Neural cell (in vitro differentiated cells): ENCODE measurements at regions not wholly inside any gene's neighbourhood (a gene's known extent, or its start where the extent isn't known, plus 50 kb on each side); places are given as distances from the start of the nearest gene placed in this dataset.

Experiments used
- H2AFZ ChIP-seq: fragments of 200-600, 300-800 bp; sonication (generic), shearing (Covaris generic); 2 replicates; pipeline ENCODE4 v1.6.0; 2014; ENCODE audit warnings: low read depth, mild to moderate bottlenecking, antibody characterized with exemption, low read length, moderate library complexity
- H3F3A ChIP-seq: fragments of 200-600 bp; shearing (Covaris generic); 2 replicates; pipeline ENCODE4 v1.6.1; 2016; ENCODE audit warnings: mild to moderate bottlenecking, moderate library complexity, mixed read lengths, antibody characterized with exemption, low read length; ENCODE audit not compliant: insufficient read depth, poor library complexity, severe bottlenecking
- H3K27ac ChIP-seq: fragments of 200-600, 300-800 bp; sonication (generic), shearing (Covaris generic); 2 replicates; pipeline ENCODE4 v1.5.1; 2014; ENCODE audit warnings: mild to moderate bottlenecking, low read length, moderate library complexity
- H3K27me3 ChIP-seq: fragments of 300-800, 200-600 bp; sonication (generic), shearing (Covaris generic); 2 replicates; pipeline ENCODE4 v1.6.0; 2014; ENCODE audit warnings: mild to moderate bottlenecking, low read depth, low read length, moderate library complexity; ENCODE audit not compliant: insufficient read depth
- H3K36me3 ChIP-seq: fragments of 300-800, 200-600 bp; sonication (generic), shearing (Covaris generic); 2 replicates; pipeline ENCODE4 v1.5.1; 2014; ENCODE audit warnings: mild to moderate bottlenecking, antibody characterized with exemption, low read length, moderate library complexity; ENCODE audit not compliant: insufficient read depth
- H3K4me2 ChIP-seq: fragments of 300-800, 200-600 bp; sonication (generic), shearing (Covaris generic); 2 replicates; pipeline ENCODE4 v1.6.0; 2014; ENCODE audit warnings: mild to moderate bottlenecking, low read length
- H3K4me3 ChIP-seq: fragments of 300-800, 200-600 bp; sonication (generic), shearing (Covaris generic); 2 replicates; pipeline ENCODE4 v1.5.1; 2014; ENCODE audit warnings: mild to moderate bottlenecking, low read length, moderate library complexity
- H3K79me2 ChIP-seq: fragments of 200-600 bp; shearing (Covaris generic); replicated peaks from 2 replicates; pipeline ENCODE4 v1.6.0; 2014; ENCODE audit warnings: mild to moderate bottlenecking, low read length, moderate library complexity; ENCODE audit not compliant: insufficient read depth
- H3K9ac ChIP-seq: fragments of 300-800, 200-600 bp; sonication (generic), shearing (Covaris generic); 2 replicates; pipeline ENCODE4 v1.6.1; 2016; ENCODE audit warnings: mild to moderate bottlenecking, low read length, mixed read lengths
- H3K9me2 ChIP-seq: fragments of 200-600 bp; shearing (Covaris generic); 2 replicates; pipeline ENCODE4 v1.6.1; 2016; ENCODE audit warnings: mild to moderate bottlenecking, low read length, mixed read lengths; ENCODE audit not compliant: insufficient read depth
- H3K9me3 ChIP-seq: fragments of 200-600, 300-800 bp; sonication (generic), shearing (Covaris generic); 2 replicates; pipeline ENCODE4 v1.6.1; 2016; ENCODE audit warnings: mild to moderate bottlenecking, mixed run types, low read length, moderate library complexity, mixed read lengths
- H4K20me1 ChIP-seq: fragments of 200-600 bp; shearing (Covaris generic); 2 replicates; pipeline ENCODE4 v1.6.1; 2016; ENCODE audit warnings: mild to moderate bottlenecking, mixed run types; ENCODE audit not compliant: insufficient read depth
- EP300 ChIP-seq: fragments of 450-650 bp; conservative IDR thresholded peaks from 2 replicates; pipeline ENCODE4 v1.6.1; 2014; ENCODE audit warnings: antibody characterized with exemption, mild to moderate bottlenecking, moderate library complexity; ENCODE audit not compliant: poor library complexity, severe bottlenecking
- EZH2 ChIP-seq: fragments of 200-600, 300-800 bp; shearing (Covaris generic), sonication (generic); IDR thresholded peaks from 2 replicates; pipeline ENCODE4 v1.6.1; 2014; ENCODE audit warnings: antibody characterized with exemption, low read length, borderline replicate concordance, mild to moderate bottlenecking; ENCODE audit not compliant: insufficient read depth, poor library complexity, severe bottlenecking
- MXI1 ChIP-seq: fragments of 450-650 bp; conservative IDR thresholded peaks from 2 replicates; pipeline ENCODE4 v1.6.1; 2014; ENCODE audit warnings: antibody characterized with exemption, mild to moderate bottlenecking; ENCODE audit not compliant: poor library complexity, severe bottlenecking
- POLR2AphosphoS5 ChIP-seq: IDR thresholded peaks from 2 replicates; pipeline ENCODE4 v1.6.1; 2012
- RAD21 ChIP-seq: fragments of 450-650 bp; conservative IDR thresholded peaks from 2 replicates; pipeline ENCODE4 v1.6.1; 2014; ENCODE audit warnings: antibody characterized with exemption, mild to moderate bottlenecking, moderate library complexity
- SMC3 ChIP-seq: fragments of 450-650 bp; conservative IDR thresholded peaks from 2 replicates; pipeline ENCODE4 v1.6.1; 2014; ENCODE audit warnings: antibody characterized with exemption, mild to moderate bottlenecking, moderate library complexity; ENCODE audit not compliant: poor library complexity
- TAF1 ChIP-seq: IDR thresholded peaks from 2 replicates; pipeline ENCODE4 v1.6.1; 2012; ENCODE audit warnings: low read depth
- TF ChIP-seq, protein P1 (sequence below): fragments of 450-650 bp; IDR thresholded peaks from 2 replicates; pipeline ENCODE4 v1.5.1; 2014; ENCODE audit warnings: antibody characterized with exemption, mild to moderate bottlenecking, moderate library complexity; ENCODE audit not compliant: poor library complexity, severe bottlenecking
- TF ChIP-seq, protein P2 (sequence below): IDR thresholded peaks from 2 replicates; pipeline ENCODE4 v1.6.1; 2012; ENCODE audit warnings: borderline replicate concordance

DNA sequence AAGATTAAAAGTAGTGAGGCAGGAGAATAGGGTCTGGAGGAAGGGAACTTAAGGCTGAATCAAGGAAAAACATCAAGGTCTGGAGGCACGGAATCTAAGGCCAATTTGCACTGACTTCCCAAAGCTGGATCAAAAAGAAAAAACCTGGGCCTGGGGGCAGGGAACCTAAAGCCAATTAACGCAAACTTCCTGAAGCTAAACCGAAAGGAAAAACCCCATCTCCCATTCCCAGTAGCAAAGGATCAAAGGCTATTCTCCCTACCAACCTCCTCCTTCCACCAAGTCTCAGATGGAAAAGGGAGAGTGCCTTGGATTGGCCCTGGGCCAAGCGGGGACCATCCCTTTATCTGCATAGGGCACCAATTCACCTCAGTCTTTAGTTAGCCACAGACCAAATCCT, 384.2 kb downstream of the GRIN2B start:
- Histone ChIP-seq H3K36me3 (no peaks in the 10 kb centered on the region), H3K27me3 (no peaks in the 10 kb centered on the region), H2AFZ (no peak overlapping the region), H3K27ac (no peak overlapping the region), H3F3A (no peaks in the 10 kb centered on the region), H3K9me3 (no peaks in the 10 kb centered on the region), H3K4me3 (no peak overlapping the region), H3K9me2 (no peaks in the 10 kb centered on the region), H4K20me1 (no peaks in the 10 kb centered on the region), H3K9ac (no peak overlapping the region), H3K79me2 (no peaks in the 10 kb centered on the region), H3K4me2 (no peak overlapping the region)
- TF ChIP-seq EP300 (no peak), RAD21 (no peak), POLR2AphosphoS5 (no peak), TAF1 (no peak), SMC3 (no peak), EZH2 (no peak), MXI1 (no peak)
- TF ChIP-seq, protein P1, sequence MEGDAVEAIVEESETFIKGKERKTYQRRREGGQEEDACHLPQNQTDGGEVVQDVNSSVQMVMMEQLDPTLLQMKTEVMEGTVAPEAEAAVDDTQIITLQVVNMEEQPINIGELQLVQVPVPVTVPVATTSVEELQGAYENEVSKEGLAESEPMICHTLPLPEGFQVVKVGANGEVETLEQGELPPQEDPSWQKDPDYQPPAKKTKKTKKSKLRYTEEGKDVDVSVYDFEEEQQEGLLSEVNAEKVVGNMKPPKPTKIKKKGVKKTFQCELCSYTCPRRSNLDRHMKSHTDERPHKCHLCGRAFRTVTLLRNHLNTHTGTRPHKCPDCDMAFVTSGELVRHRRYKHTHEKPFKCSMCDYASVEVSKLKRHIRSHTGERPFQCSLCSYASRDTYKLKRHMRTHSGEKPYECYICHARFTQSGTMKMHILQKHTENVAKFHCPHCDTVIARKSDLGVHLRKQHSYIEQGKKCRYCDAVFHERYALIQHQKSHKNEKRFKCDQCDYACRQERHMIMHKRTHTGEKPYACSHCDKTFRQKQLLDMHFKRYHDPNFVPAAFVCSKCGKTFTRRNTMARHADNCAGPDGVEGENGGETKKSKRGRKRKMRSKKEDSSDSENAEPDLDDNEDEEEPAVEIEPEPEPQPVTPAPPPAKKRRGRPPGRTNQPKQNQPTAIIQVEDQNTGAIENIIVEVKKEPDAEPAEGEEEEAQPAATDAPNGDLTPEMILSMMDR, result no peak
- TF ChIP-seq, protein P2, sequence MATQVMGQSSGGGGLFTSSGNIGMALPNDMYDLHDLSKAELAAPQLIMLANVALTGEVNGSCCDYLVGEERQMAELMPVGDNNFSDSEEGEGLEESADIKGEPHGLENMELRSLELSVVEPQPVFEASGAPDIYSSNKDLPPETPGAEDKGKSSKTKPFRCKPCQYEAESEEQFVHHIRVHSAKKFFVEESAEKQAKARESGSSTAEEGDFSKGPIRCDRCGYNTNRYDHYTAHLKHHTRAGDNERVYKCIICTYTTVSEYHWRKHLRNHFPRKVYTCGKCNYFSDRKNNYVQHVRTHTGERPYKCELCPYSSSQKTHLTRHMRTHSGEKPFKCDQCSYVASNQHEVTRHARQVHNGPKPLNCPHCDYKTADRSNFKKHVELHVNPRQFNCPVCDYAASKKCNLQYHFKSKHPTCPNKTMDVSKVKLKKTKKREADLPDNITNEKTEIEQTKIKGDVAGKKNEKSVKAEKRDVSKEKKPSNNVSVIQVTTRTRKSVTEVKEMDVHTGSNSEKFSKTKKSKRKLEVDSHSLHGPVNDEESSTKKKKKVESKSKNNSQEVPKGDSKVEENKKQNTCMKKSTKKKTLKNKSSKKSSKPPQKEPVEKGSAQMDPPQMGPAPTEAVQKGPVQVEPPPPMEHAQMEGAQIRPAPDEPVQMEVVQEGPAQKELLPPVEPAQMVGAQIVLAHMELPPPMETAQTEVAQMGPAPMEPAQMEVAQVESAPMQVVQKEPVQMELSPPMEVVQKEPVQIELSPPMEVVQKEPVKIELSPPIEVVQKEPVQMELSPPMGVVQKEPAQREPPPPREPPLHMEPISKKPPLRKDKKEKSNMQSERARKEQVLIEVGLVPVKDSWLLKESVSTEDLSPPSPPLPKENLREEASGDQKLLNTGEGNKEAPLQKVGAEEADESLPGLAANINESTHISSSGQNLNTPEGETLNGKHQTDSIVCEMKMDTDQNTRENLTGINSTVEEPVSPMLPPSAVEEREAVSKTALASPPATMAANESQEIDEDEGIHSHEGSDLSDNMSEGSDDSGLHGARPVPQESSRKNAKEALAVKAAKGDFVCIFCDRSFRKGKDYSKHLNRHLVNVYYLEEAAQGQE, result no peak

DNA sequence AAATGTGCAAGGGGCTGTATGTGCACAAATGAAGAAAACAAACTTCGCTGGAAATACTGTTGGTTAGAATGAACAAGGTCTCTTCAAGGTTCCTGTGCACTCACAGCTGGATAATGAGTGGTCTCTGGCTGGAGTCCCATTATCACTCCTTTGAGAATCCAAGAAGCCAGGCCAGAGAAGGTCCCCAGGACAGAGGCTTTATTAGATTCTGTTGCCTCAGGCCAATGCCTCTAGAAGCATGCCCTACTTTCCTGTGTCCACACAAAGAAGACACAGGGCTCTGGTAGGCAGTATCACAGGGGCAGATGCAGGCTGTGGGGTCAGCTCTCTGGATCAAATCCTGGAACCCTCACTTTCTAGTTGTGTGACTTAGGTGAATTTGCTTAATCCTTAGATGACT, 384.7 kb downstream of the GRIN2B start:
- Histone ChIP-seq H4K20me1 (no peaks in the 10 kb centered on the region), H3F3A (no peaks in the 10 kb centered on the region), H3K4me3 (no peak overlapping the region), H3K79me2 (no peaks in the 10 kb centered on the region), H3K9me2 (no peaks in the 10 kb centered on the region), H3K9ac (no peak overlapping the region), H2AFZ (no peak overlapping the region), H3K36me3 (no peaks in the 10 kb centered on the region), H3K4me2 (no peak overlapping the region), H3K27ac (peak overlapping the region; percentile 72), H3K27me3 (no peaks in the 10 kb centered on the region), H3K9me3 (no peaks in the 10 kb centered on the region)
- TF ChIP-seq, protein P2, result no peak
- TF ChIP-seq RAD21, result no peak
- TF ChIP-seq POLR2AphosphoS5, result no peak
- TF ChIP-seq EP300, result no peak
- no peak for TF ChIP-seq EZH2
- no peak for TF ChIP-seq TAF1
- TF ChIP-seq, protein P1, result no peak
- TF ChIP-seq MXI1, result no peak
- TF ChIP-seq SMC3, result no peak
